HG02571 (cell line): ENCODE measurements at regions not wholly inside any gene's neighbourhood (a gene's known extent, or its start where the extent isn't known, plus 50 kb on each side); places are given as distances from the start of the nearest gene placed in this dataset.
"Not testable (repeated sequence)": the region's sequence is repeated elsewhere in the genome, so short reads cannot be mapped to it uniquely, and the experiment has no call there.

Experiments
- ATAC-seq: cut with Tn5 transposase; IDR thresholded peaks from one replicate; pipeline ENCODE4 v1.9.1; 2021; ENCODE audit warnings: mild to moderate bottlenecking, moderate library complexity; ENCODE audit not compliant: unreplicated experiment

DNA sequence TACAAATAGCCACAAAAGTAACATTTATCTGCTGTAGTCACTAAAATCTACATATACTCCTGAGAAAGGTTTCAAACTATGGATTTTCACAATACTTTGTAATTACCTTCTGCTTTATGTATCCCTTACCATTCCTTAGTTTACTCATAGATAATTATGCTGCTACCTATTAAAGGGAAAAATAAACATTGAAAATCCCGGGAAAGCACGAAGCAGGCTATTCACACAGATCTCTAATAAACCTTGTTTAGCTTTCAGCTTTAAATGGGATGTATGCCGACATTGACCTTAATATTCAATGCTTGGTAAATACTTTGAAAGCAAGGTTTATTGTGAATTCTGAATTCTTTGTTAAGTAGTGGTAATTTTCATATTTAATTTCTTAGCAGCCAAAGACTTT, 58.5 kb upstream of the SMIM30 start:
- no peak for ATAC-seq

DNA sequence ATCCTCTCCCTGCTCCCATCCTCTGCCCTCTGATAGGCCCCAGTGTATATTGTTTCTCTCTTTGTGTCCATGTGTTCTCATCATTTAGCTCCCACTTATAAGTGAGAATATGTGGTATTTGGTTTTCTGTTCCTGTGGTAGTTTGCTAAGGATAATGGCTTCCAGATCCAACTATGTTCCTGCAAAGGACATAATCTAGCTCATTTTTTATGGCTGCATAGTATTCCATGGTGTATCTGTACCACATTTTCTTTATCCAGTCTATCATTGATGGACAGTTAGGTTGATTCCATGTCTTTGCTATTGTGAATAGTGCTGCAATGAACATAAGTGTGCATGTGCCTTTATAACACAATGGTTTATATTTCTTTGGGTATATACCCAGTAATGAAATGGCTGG, 57.8 kb upstream of the SMIM30 start:
- ATAC-seq: not testable (repeated sequence)

DNA sequence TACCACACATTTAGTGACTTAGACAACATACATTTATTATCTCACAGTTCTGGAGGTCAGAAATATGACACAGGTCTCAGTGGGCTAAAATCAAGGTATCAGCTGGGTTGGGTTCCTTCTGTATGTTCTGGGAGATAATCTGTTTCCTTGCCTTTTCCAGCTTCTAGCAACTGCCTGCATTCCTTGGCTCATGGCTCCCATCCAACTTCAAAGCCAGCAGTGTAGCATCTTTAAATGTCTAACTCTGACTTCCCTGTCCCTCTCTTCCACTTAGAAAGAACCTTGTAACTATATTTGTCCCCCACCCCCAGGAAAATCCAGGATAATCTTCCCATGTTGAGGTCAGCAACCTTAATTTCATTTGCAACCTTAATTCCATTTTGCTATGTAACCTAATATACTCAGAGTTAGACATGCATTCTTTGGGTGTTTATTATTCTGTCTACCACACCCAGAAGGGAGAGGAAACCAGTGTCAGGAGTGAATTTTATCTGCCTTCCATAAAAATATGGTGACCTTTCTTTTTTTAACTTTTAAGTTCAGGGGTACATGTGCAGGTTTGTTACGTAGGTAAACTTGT, 57.3 kb upstream of the SMIM30 start:
- no peak for ATAC-seq

DNA sequence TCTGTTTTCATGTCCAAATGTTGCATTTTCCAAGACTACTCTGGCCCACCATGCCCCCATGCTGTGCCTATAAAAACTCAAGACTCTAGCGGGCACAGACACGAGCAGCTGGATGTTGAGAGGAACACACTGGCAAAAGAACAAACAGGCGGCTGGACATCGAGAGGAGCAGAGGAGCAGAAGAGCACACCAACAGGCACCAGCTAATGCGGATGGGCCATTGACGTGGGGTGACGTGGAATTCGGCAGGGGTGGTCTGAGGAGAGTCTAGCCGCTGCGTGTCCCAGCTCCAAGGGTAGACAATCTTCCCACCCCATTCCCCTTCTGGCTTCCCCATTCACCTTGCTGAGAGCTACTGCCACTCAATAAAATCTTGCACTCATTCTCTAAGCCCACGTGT, 54.4 kb upstream of the SMIM30 start:
- ATAC-seq: no peak

DNA sequence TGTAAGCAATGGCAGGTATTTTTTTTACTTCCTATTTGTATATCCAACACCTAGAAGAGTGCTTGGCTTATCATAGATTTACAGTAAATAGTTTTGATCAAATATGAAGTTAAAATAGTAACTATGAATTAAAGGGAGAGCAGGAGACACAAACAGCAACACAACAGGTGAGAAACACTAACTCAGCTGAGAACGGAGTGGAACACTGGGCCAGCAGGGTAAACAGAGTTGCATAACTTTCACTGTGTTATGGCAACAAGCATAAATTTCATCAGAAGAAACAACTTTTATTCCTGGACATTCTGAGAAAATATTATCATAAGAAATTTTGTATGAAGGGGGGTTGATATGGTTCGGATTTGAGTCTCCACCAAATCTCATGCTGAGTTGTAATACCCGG, 52.2 kb upstream of the SMIM30 start:
- no peak for ATAC-seq
